NCI-H82 treated with DMSO at 0.1 percent for 48 hours (cell line): ENCODE measurements at regions not wholly inside any gene's neighbourhood (a gene's known extent, or its start where the extent isn't known, plus 50 kb on each side); places are given as distances from the start of the nearest gene placed in this dataset.
"Not testable (repeated sequence)": the region's sequence is repeated elsewhere in the genome, so short reads cannot be mapped to it uniquely, and the experiment has no call there.

Experiments used
- DNase-seq: peaks from one replicate; lab custom pipeline; 2025; ENCODE audit not compliant: unreplicated experiment; lab: John Stamatoyannopoulos, UW

- DNase-seq: no peak
Observed at GRCh38 chr4:75289914-75290582, 224.2 kb downstream of the RCHY1 start.

GRCh38 chr4:75287738-75288517 lies 226.3 kb downstream of the RCHY1 start:
- no peak for DNase-seq

- no peak for DNase-seq
Observed at GRCh38 chr4:75285837-75286236, 228.4 kb downstream of the RCHY1 start.

- no peak for DNase-seq
Observed at GRCh38 chr4:75284831-75285230, 229.4 kb downstream of the RCHY1 start.

DNA sequence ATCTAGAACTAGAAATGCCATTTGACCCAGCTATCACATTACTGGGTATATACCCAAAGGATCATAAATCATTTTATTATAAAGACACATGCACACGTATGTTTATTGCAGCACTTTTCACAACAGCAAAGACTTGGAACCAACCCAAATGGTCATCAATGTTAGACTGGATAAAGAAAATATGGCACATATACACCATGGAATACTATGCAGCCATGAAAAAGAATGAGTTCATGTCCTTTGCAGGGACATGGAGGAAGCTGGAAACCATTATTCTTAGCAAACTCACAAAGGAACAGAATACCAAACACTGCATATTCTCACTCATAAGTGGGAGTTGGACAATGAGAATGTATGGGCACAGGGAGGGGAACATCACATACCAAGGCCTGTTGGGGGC lies 233.7 kb downstream of the RCHY1 start:
- DNase-seq: not testable (repeated sequence)

DNA sequence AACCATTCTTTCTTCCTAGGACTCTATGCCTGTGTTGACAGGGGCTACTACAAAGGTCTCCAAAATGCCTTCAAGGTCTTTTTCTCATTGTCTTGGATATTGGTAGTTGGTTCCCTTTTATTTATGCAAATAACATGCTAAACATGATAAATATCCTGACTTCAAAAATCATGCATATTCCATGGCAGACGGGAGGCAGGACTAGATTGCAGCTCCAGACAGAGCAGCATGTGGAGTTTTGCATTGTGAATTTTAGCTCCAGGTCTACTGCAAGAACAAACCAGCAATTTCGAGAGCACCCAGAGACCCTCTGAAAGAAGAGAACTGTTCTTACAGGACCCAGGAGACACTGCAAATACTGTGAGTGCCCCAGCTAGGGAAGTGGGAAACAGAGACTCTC lies 254.9 kb downstream of the RCHY1 start:
- no peak for DNase-seq

DNA sequence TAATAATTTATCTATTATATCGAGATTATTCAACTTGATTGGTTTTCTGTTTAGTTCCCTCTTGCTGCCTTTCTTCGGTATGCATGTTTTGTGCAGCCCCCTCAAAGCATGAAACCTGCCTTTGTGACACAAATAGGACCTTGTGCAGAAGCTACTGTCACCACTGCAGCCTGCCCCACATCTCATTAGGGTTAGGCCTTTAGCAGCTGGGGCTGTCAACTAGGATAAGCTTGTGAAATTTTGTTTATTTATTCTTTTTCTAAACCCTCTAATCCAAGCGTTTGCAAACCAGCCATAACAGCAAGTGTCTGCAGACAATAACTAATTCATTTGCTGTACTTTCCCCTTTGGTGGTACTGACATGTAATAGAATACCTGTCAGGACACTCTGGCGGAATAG lies 258.9 kb downstream of the RCHY1 start:
- peak; percentile 64 for DNase-seq

GRCh38 chr4:75254745-75255144 lies 259.5 kb downstream of the RCHY1 start:
- peak; percentile 62 for DNase-seq

- DNase-seq: not testable (repeated sequence)
Observed at GRCh38 chr4:75253094-75253493, 261.1 kb downstream of the RCHY1 start.

DNA sequence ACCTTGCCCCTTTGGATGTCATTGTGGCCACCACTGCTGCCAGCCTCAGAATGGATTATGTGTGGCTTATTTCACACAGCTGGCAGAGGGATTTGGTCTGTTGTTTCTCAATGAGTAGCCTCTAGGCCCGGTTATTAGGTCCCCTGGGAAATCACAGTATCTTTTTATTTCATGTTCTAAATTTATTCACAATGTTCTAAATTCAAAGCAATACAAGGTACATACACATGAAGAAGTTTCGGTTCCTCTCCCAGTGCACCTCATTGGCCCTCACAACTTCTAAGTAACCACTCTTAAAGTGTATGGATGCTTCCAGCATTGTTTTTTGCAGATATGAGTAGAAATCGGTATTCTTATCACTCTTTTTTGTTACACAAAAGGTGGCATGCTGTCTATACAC lies 262.7 kb downstream of the RCHY1 start:
- DNase-seq: no peak

- no peak for DNase-seq
Observed at GRCh38 chr4:75249739-75250138, 264.5 kb downstream of the RCHY1 start.

- DNase-seq: no peak
Observed at GRCh38 chr4:75248770-75249407, 265.3 kb downstream of the RCHY1 start.

- DNase-seq: no peak
Observed at GRCh38 chr4:75244325-75244724, 269.9 kb downstream of the RCHY1 start.

DNA sequence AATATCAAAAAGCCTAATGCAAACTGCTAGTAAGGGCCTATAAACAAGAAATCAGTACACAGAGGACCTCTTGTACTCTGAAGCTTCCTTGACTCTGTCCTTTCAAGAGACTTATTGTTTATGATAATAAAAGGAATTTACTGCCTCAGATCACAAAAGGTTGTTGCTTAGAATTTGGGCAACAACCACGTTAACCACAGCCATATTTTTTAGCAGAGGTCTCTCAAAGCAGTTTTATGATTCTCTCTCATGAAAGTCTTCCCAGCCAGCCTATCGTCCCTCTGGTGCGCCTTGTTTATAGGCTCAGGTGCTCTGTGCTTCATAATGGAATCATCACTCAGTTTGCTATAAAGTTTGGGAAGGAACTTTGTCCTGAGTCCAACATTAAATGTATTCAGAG lies 270.6 kb downstream of the RCHY1 start:
- no peak for DNase-seq

GRCh38 chr4:75235359-75235951 lies 278.7 kb downstream of the RCHY1 start:
- no peak for DNase-seq

GRCh38 chr4:75232546-75232945 lies 281.7 kb downstream of the RCHY1 start:
- DNase-seq: no peak

DNA sequence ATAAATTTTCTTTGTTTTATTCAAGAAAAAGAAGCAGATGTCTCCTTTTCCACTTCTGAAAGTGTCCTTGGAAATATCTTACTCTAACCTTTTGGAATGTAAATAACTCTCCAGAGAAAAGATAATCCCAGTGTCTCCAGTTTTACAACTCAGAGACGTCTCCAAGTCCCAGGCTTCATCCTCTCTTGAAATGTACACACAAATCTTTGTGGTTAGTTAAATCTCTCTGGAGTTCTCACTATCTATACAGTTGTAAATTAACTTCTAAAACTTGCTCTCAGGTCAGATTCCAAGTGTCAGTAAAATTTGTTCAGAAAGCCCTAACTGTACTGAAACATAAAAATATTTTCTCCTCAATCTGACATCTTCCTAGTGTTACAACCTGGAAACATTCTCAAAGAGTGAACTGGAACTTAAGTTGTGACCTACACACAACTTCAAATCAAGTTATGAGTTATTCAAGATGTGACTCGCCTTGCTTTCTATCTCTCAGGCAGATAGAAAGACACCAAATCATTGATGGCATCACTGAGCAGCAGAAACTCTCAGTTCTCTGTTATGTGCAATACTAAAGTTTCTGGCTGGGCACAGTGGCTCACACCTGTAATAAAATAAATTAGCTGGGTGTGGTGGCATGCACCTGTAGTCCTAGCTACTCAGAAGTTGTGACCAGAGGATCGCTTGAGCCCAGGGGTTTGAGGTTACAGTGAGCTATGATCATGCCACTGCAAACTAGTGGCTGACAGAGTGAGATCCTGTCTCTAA lies 284.2 kb downstream of the RCHY1 start:
- no peak for DNase-seq

- no peak for DNase-seq
Observed at GRCh38 chr4:75213480-75213879, 280.6 kb downstream of the PARM1 start.

DNA sequence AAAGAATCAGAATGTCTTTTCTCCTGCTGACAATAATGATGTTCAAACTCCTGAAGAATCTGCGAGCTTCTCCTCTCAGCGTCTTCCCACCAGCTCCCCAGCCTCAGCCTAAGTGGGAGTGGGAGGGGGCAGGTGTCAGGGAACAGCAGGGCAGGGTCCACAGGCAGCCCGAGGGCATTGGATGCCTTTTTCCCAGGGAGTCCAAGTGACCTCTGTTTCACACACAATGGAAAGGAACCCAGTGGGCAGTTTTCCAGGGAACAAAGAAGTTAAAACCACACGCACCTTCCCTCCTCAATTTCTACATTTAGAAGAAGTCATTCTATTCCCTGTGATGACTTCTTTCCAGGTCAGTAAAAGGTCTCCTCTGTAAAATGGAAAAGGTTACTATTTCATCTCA lies 278.5 kb downstream of the PARM1 start:
- DNase-seq: no peak

GRCh38 chr4:75207902-75208301 lies 275.0 kb downstream of the PARM1 start:
- no peak for DNase-seq

GRCh38 chr4:75195111-75195510 lies 262.2 kb downstream of the PARM1 start:
- no peak for DNase-seq
